MCF 10A (cell line): ENCODE measurements at regions not wholly inside any gene's neighbourhood (a gene's known extent, or its start where the extent isn't known, plus 50 kb on each side); places are given as distances from the start of the nearest gene placed in this dataset.
"Not testable (repeated sequence)": the region's sequence is repeated elsewhere in the genome, so short reads cannot be mapped to it uniquely, and the experiment has no call there.

ENCODE experiments used
- BruUV-seq: library from RNA; stranded (reverse); fragments of 400-500 nt; replicated peaks from 2 replicates; lab custom pipeline; 2021; lab: Mats Ljungman, UMichigan
- CTCF ChIA-PET: fragments of 300-600 bp; sonication (Branson Sonifier 250); formaldehyde crosslinking; extraction: SDS; loops from one replicate; lab custom pipeline; 2021; ENCODE audit warnings: antibody characterized with exemption, inconsistent platforms; lab: Yijun Ruan, JAX
- POLR2A ChIA-PET: fragments of 300-600, 350-650 bp; sonication (Branson Sonifier 250); formaldehyde crosslinking; extraction: SDS; loops from one replicate; lab custom pipeline; 2020; ENCODE audit warnings: antibody characterized with exemption, inconsistent platforms; lab: Yijun Ruan, JAX
- DNase-seq: peaks from one replicate; pipeline ENCODE4 v3.0.0-alpha.2; 2018; ENCODE audit not compliant: unreplicated experiment
- H3K27ac Mint-ChIP-seq: one replicate; pipeline ENCODE4 v1.8.0; 2022; ENCODE audit warnings: mild to moderate bottlenecking, low read depth, mixed read lengths; ENCODE audit not compliant: unreplicated experiment
- H3K27me3 Mint-ChIP-seq: one replicate; pipeline ENCODE4 v1.8.0; 2022; ENCODE audit warnings: mixed read lengths; ENCODE audit not compliant: insufficient read depth, unreplicated experiment
- H3K36me3 Mint-ChIP-seq: one replicate; pipeline ENCODE4 v1.8.0; 2022; ENCODE audit warnings: mild to moderate bottlenecking, moderate library complexity, mixed read lengths; ENCODE audit not compliant: insufficient read depth, unreplicated experiment
- H3K4me1 Mint-ChIP-seq: one replicate; pipeline ENCODE4 v1.8.0; 2022; ENCODE audit warnings: mixed read lengths; ENCODE audit not compliant: insufficient read depth, unreplicated experiment
- H3K4me3 Mint-ChIP-seq: one replicate; pipeline ENCODE4 v1.8.0; 2022; ENCODE audit warnings: mild to moderate bottlenecking, moderate library complexity, mixed read lengths; ENCODE audit not compliant: unreplicated experiment
- H3K9me3 Mint-ChIP-seq: one replicate; pipeline ENCODE4 v1.8.0; 2022; ENCODE audit warnings: mixed read lengths; ENCODE audit not compliant: unreplicated experiment
- CTCF ChIP-seq: fragments of 200-600 bp; IDR thresholded peaks from one replicate; pipeline ENCODE4 v1.8.0; 2022; ENCODE audit warnings: antibody characterized with exemption, mild to moderate bottlenecking; ENCODE audit not compliant: unreplicated experiment
- intact Hi-C: fragments of 100-400 bp; cut with micrococcal nuclease; formaldehyde crosslinking; loops from 2 replicates; pipeline ENCODE4 v1.14.1; 2022

- ChIA-PET POLR2A (no interaction called here), CTCF (no interaction called here)
- Mint-ChIP-seq H3K9me3 (no peaks in the 10 kb centered on the region), H3K4me3 (no peak overlapping the region), H3K4me1 (no peaks in the 10 kb centered on the region), H3K36me3 (no peaks in the 10 kb centered on the region), H3K27me3 (peaks cover 21% of the 10 kb centered on the region), H3K27ac (no peak overlapping the region)
- intact Hi-C loops, result no loop called here
- no peak for TF ChIP-seq CTCF
- no peak for DNase-seq
- BruUV-seq, result no TSS peak
These were observed 84.2 kb upstream of the RNPC3 start for GRCh38 chr1:103441342-103441741.

GRCh38 chr1:103436568-103437100, 88.9 kb upstream of the RNPC3 start:
- BruUV-seq, intact Hi-C loops, H3K4me1 Mint-ChIP-seq, H3K27ac Mint-ChIP-seq, H3K27me3 Mint-ChIP-seq, H3K9me3 Mint-ChIP-seq, DNase-seq, H3K4me3 Mint-ChIP-seq, H3K36me3 Mint-ChIP-seq, POLR2A ChIA-PET: not testable (repeated sequence)
- CTCF ChIA-PET, result interaction anchor here (0.6 kb wide), 2 partner anchors 240 to 308 kb away, joined by 3 to 4 read pairs; no protein-coding TSS in a partner anchor

GRCh38 chr1:103435443-103435842, 90.1 kb upstream of the RNPC3 start:
- no peak for DNase-seq
- no peak overlapping the region for H3K4me3 Mint-ChIP-seq
- BruUV-seq, result no TSS peak
- TF ChIP-seq CTCF, result no peak
- ChIA-PET POLR2A (no interaction called here), CTCF (no interaction called here)
- no peak overlapping the region for H3K27ac Mint-ChIP-seq
- H3K36me3 Mint-ChIP-seq, result no peaks in the 10 kb centered on the region
- H3K9me3 Mint-ChIP-seq, result no peaks in the 10 kb centered on the region
- intact Hi-C loops, result no loop called here
- H3K4me1 Mint-ChIP-seq, result no peaks in the 10 kb centered on the region
- no peaks in the 10 kb centered on the region for H3K27me3 Mint-ChIP-seq

GRCh38 chr1:103424650-103425049, 100.8 kb upstream of the RNPC3 start:
- no peak for TF ChIP-seq CTCF
- no peaks in the 10 kb centered on the region for H3K36me3 Mint-ChIP-seq
- peaks cover 7% of the 10 kb centered on the region for H3K9me3 Mint-ChIP-seq
- no peak overlapping the region for H3K27ac Mint-ChIP-seq
- H3K27me3 Mint-ChIP-seq, result peaks cover 13% of the 10 kb centered on the region
- POLR2A ChIA-PET, result no interaction called here
- DNase-seq, result no peak
- CTCF ChIA-PET, result interaction anchor here (0.6 to 0.9 kb wide), 2 partner anchors 318 to 389 kb away, joined by 3 read pairs; no protein-coding TSS in a partner anchor
- H3K4me1 Mint-ChIP-seq, result peaks cover 5% of the 10 kb centered on the region
- BruUV-seq, result no TSS peak
- H3K4me3 Mint-ChIP-seq, result no peak overlapping the region
- intact Hi-C loops, result no loop called here
